SK-N-SH (cell line): ENCODE measurements at regions not wholly inside any gene's neighbourhood (a gene's known extent, or its start where the extent isn't known, plus 50 kb on each side); places are given as distances from the start of the nearest gene placed in this dataset.

Experiments used
- CTCF ChIA-PET: fragments of 300-600, 350-600 bp; formaldehyde crosslinking; extraction: SDS; loops from one replicate; lab custom pipeline; 2021; lab: Yijun Ruan, JAX
- POLR2A ChIA-PET: fragments of 350-600 bp; sonication (Branson Sonifier 250); formaldehyde crosslinking; extraction: SDS; loops from one replicate; lab custom pipeline; 2020; ENCODE audit warnings: antibody characterized with exemption, inconsistent platforms; lab: Yijun Ruan, JAX
- DNase-seq: peaks from one replicate; pipeline ENCODE4 v3.0.0; 2012
- H2AFZ ChIP-seq: fragments of 200-600 bp; sonication (generic); 2 replicates; pipeline ENCODE4 v1.8.1; 2016; ENCODE audit warnings: antibody characterized with exemption, mild to moderate bottlenecking, low read depth
- H3F3A ChIP-seq: fragments of 200-600 bp; sonication (generic); replicated peaks from 2 replicates; pipeline ENCODE3; 2016; ENCODE audit warnings: antibody characterized with exemption, mild to moderate bottlenecking; ENCODE audit not compliant: insufficient read depth
- H3K27ac ChIP-seq, 2 experiments: fragments of 200-500 bp in 1 of 2; fragments of 200-600 bp in 1 of 2; sonication (Bioruptor generic) in 1 of 2; sonication (generic), shearing (Covaris generic) in 1 of 2; 2 replicates each; pipeline versions ENCODE4 v1.5.1 to v1.6.1; 2014 to 2016; ENCODE audit warnings: low read depth in 2 of 2, inconsistent platforms in 1 of 2, low read length in 1 of 2, mild to moderate bottlenecking in 1 of 2, mixed read lengths in 1 of 2
- H3K27me3 ChIP-seq: fragments of 200-600 bp; sonication (generic), shearing (Covaris generic); 2 replicates; pipeline ENCODE4 v1.6.1; 2016; ENCODE audit warnings: mixed run types; ENCODE audit not compliant: insufficient read depth
- H3K36me3 ChIP-seq, 2 experiments: fragments of 200-500 bp in 1 of 2; fragments of 200-600 bp in 1 of 2; sonication (Bioruptor generic) in 1 of 2; sonication (generic) in 1 of 2; replicated peaks in 1 of 2; 2 replicates each; pipeline versions ENCODE3 to v1.5.1; 2014 to 2016; ENCODE audit warnings: low read length in 1 of 2, mild to moderate bottlenecking in 1 of 2; ENCODE audit not compliant: insufficient read depth in 2 of 2, control insufficient read depth in 1 of 2
- H3K4me1 ChIP-seq, 2 experiments: fragments of 200-500 bp in 1 of 2; fragments of 200-600 bp in 1 of 2; sonication (Bioruptor generic) in 1 of 2; sonication (generic), shearing (Covaris generic) in 1 of 2; 2 replicates each; pipeline versions ENCODE4 v1.5.1 to v1.6.1; 2014 to 2016; ENCODE audit warnings: low read depth in 1 of 2, low read length in 1 of 2, mixed run types in 1 of 2; ENCODE audit not compliant: insufficient read depth in 2 of 2, control insufficient read depth in 1 of 2
- H3K4me2 ChIP-seq: fragments of 200-600 bp; sonication (generic), shearing (Covaris generic); 2 replicates; pipeline ENCODE4 v1.6.1; 2017; ENCODE audit warnings: mixed run types
- H3K4me3 ChIP-seq, 2 experiments: fragments of 200-500 bp in 1 of 2; fragments of 200-600 bp in 1 of 2; sonication (Bioruptor generic) in 1 of 2; sonication (generic), shearing (Covaris generic) in 1 of 2; 2 replicates each; pipeline versions ENCODE4 v1.5.1 to v1.8.1; 2014 to 2016; ENCODE audit warnings: low read depth in 2 of 2, inconsistent platforms in 1 of 2, low read length in 1 of 2, mild to moderate bottlenecking in 1 of 2, mixed read lengths in 1 of 2, moderate library complexity in 1 of 2
- H3K79me2 ChIP-seq: fragments of 200-600 bp; sonication (generic); 2 replicates; pipeline ENCODE4 v1.8.1; 2017; ENCODE audit warnings: mild to moderate bottlenecking; ENCODE audit not compliant: insufficient read depth
- H3K9ac ChIP-seq: fragments of 200-600 bp; sonication (generic); 2 replicates; pipeline ENCODE4 v1.6.1; 2017; ENCODE audit warnings: mixed run types
- H3K9me2 ChIP-seq: fragments of 200-600 bp; sonication (generic); 2 replicates; pipeline ENCODE4 v1.6.1; 2017; ENCODE audit warnings: mixed run types
- H3K9me3 ChIP-seq: fragments of 200-600 bp; sonication (generic); 2 replicates; pipeline ENCODE4 v1.6.1; 2017; ENCODE audit warnings: mixed run types, mild to moderate bottlenecking, moderate library complexity
- H4K20me1 ChIP-seq: fragments of 200-600 bp; sonication (generic); 2 replicates; pipeline ENCODE4 v1.6.1; 2017; ENCODE audit warnings: mild to moderate bottlenecking, mixed run types; ENCODE audit not compliant: insufficient read depth
- ELF1 ChIP-seq: IDR thresholded peaks from 2 replicates; pipeline ENCODE4 v1.4.0; 2012
- EP300 ChIP-seq, 2 experiments: IDR thresholded peaks; 2 replicates each; pipeline versions ENCODE4 v1.4.0 to v1.6.1; 2012; ENCODE audit warnings: borderline replicate concordance in 1 of 2, low read depth in 1 of 2, low read length in 1 of 2
- EZH2phosphoT487 ChIP-seq: fragments of 200-600 bp; sonication (generic); IDR thresholded peaks from 2 replicates; pipeline ENCODE4 v1.6.1; 2017; ENCODE audit warnings: low read depth, mixed run types, mild to moderate bottlenecking, antibody characterized with exemption, moderate library complexity, borderline replicate concordance
- FOSL2 ChIP-seq: IDR thresholded peaks from 2 replicates; pipeline ENCODE4 v1.4.0; 2012; ENCODE audit warnings: low read depth, mild to moderate bottlenecking, moderate library complexity, borderline replicate concordance
- FOXJ3 ChIP-seq: sonication (generic); formaldehyde crosslinking; IDR thresholded peaks from 2 replicates; pipeline ENCODE4 v1.5.1; 2020; ENCODE audit warnings: mild to moderate bottlenecking, missing genetic modification reagents
- FOXM1 ChIP-seq: IDR thresholded peaks from 2 replicates; pipeline ENCODE4 v1.4.0; 2012; ENCODE audit warnings: low read depth, mild to moderate bottlenecking
- GABPA ChIP-seq: IDR thresholded peaks from 2 replicates; pipeline ENCODE4 v1.4.0; 2012; ENCODE audit warnings: low read depth, mild to moderate bottlenecking
- GATA2 ChIP-seq: sonication (generic); formaldehyde crosslinking; IDR thresholded peaks from 2 replicates; pipeline ENCODE4 v1.5.0; 2020; ENCODE audit warnings: mild to moderate bottlenecking, missing genetic modification reagents
- MAX ChIP-seq: IDR thresholded peaks from 2 replicates; pipeline ENCODE4 v1.4.0; 2012; ENCODE audit warnings: low read depth
- MEF2A ChIP-seq: IDR thresholded peaks from 2 replicates; pipeline ENCODE4 v1.4.0; 2012; ENCODE audit warnings: low read depth, borderline replicate concordance
- MXI1 ChIP-seq: IDR thresholded peaks from 2 replicates; pipeline ENCODE4 v1.6.1; 2012; ENCODE audit warnings: mild to moderate bottlenecking, low read depth, low read length, improper control_type of control experiment
- NRF1 ChIP-seq: IDR thresholded peaks from 2 replicates; pipeline ENCODE4 v1.6.1; 2012; ENCODE audit warnings: low read depth, mild to moderate bottlenecking, low read length
- PBX3 ChIP-seq: IDR thresholded peaks from 2 replicates; pipeline ENCODE4; 2012
- POLR2AphosphoS5 ChIP-seq: IDR thresholded peaks from 2 replicates; pipeline ENCODE4 v1.6.1; 2012; ENCODE audit warnings: low read depth, low read length
- REST ChIP-seq: IDR thresholded peaks from 2 replicates; pipeline ENCODE4 v1.6.1; 2012; ENCODE audit warnings: mild to moderate bottlenecking, low read depth, low read length, moderate library complexity
- RFX5 ChIP-seq: IDR thresholded peaks from 2 replicates; pipeline ENCODE4 v1.6.1; 2012; ENCODE audit warnings: mild to moderate bottlenecking, improper control_type of control experiment, low read length
- RXRA ChIP-seq: IDR thresholded peaks from 2 replicates; pipeline ENCODE4 v1.4.0; 2012; ENCODE audit warnings: low read depth, mild to moderate bottlenecking, borderline replicate concordance
- SMC3 ChIP-seq: IDR thresholded peaks from 2 replicates; pipeline ENCODE4 v1.6.1; 2012; ENCODE audit warnings: low read depth, low read length, improper control_type of control experiment
- TCF12 ChIP-seq: IDR thresholded peaks from 2 replicates; pipeline ENCODE4 v1.4.0; 2012
- TEAD4 ChIP-seq: IDR thresholded peaks from 2 replicates; pipeline ENCODE4 v1.4.0; 2012; ENCODE audit warnings: mild to moderate bottlenecking, borderline replicate concordance; ENCODE audit not compliant: insufficient read depth
- USF2 ChIP-seq: fragments of 150-350 bp; IDR thresholded peaks from 2 replicates; pipeline ENCODE4 v1.6.1; 2017; ENCODE audit warnings: antibody characterized with exemption, low read length, low read depth, borderline replicate concordance
- YY1 ChIP-seq: IDR thresholded peaks from 2 replicates; pipeline ENCODE4 v1.4.0; 2012; ENCODE audit warnings: low read depth, mild to moderate bottlenecking
- ZBTB33 ChIP-seq: IDR thresholded peaks from 2 replicates; pipeline ENCODE4 v1.4.0; 2012; ENCODE audit warnings: low read depth, borderline replicate concordance
- WGBS: methylation state at CpG from one replicate; pipeline ENCODE4 v1.1.6; 2017; ENCODE audit warnings: low lambda C conversion rate; 5-methylcytosine and 5-hydroxymethylcytosine counted together

GRCh38 chr1:208576425-208576824 is 332.2 kb upstream of the PLXNA2 start (continued):
- no peak for TF ChIP-seq REST
- TF ChIP-seq EP300 (IDR thresholded peaks at IDR 0.05; ENCODE audit: borderline replicate concordance in 1 of 2, low read depth in 1 of 2, low read length in 1 of 2): no peak
- TF ChIP-seq MXI1: no peak
- TF ChIP-seq ELF1: no peak
- no peak for TF ChIP-seq TCF12

GRCh38 chr1:208577381-208577905 is 333.3 kb upstream of the PLXNA2 start:
- Histone ChIP-seq H4K20me1 (no peaks in the 10 kb centered on the region), H3K9ac (no peak overlapping the region), H3K4me2 (no peak overlapping the region), H3F3A (no peaks in the 10 kb centered on the region), H3K79me2 (no peaks in the 10 kb centered on the region), H3K27me3 (no peaks in the 10 kb centered on the region), H3K9me2 (no peaks in the 10 kb centered on the region), H3K36me3 (no peaks in the 10 kb centered on the region), H3K9me3 (no peaks in the 10 kb centered on the region), H3K4me1 (peaks cover 0 to 10% of the 10 kb centered on the region in 2 experiments; a peak in 2 of 4 replicates), H3K4me3 (no peak overlapping the region), H2AFZ (no peak overlapping the region), H3K27ac (no peak overlapping the region)
- 83% methylated on average over 1 of the region's 1 CpG for WGBS
- no peak for TF ChIP-seq GABPA
- TF ChIP-seq ZBTB33: no peak
- no peak for TF ChIP-seq GATA2 (CRISPR knock-in tag)
- TF ChIP-seq TEAD4: no peak
- TF ChIP-seq FOXJ3: no peak
- no peak for TF ChIP-seq SMC3
- TF ChIP-seq EZH2phosphoT487: no peak
- TF ChIP-seq PBX3: no peak
- TF ChIP-seq MEF2A: no peak
- TF ChIP-seq ELF1: no peak
- no peak for TF ChIP-seq FOSL2
- TF ChIP-seq NRF1: no peak
- TF ChIP-seq TCF12: no peak
- no peak for TF ChIP-seq RXRA
- TF ChIP-seq YY1: no peak
- no peak for TF ChIP-seq RFX5
- no peak for TF ChIP-seq POLR2AphosphoS5
- TF ChIP-seq USF2: no peak
- no peak for TF ChIP-seq FOXM1
- no peak for TF ChIP-seq MAX
- POLR2A ChIA-PET: no interaction called here
- CTCF ChIA-PET: interaction anchor here (0.7 to 2.0 kb wide), 4 partner anchors 11 to 1690 kb away, joined by 3 to 4 read pairs (median 3); no protein-coding TSS in a partner anchor
- DNase-seq: no peak
